ENCODE measurements at regions not wholly inside any gene's neighbourhood (a gene's known extent, or its start where the extent isn't known, plus 50 kb on each side); places are given as distances from the start of the nearest gene placed in this dataset.

GRCh38 chr12:115864396-115864795 is 413.1 kb downstream of the MED13L start:
- TF ChIP-seq CTCF (IDR thresholded peaks at IDR 0.05; ENCODE audit: extremely low read depth in 1 of 2, insufficient read depth in 1 of 2, low read depth in 1 of 2, low read length in 2 of 2), result no peak
- no peak for TF ChIP-seq EZH2 (IDR thresholded peaks at IDR 0.05; ENCODE audit: borderline replicate concordance, low read depth, low read length, severe bottlenecking)
- TF ChIP-seq JUN (IDR thresholded peaks at IDR 0.05; ENCODE audit: borderline replicate concordance, insufficient read depth, insufficient read length, low read depth), result no peak
- no peak for TF ChIP-seq POLR2A (IDR thresholded peaks at IDR 0.05; ENCODE audit: low read depth, low read length)
- no peak for TF ChIP-seq POLR2AphosphoS5 (IDR thresholded peaks at IDR 0.05; ENCODE audit: insufficient read depth, low read depth, low read length)
- TF ChIP-seq FOS (IDR thresholded peaks at IDR 0.05; ENCODE audit: borderline replicate concordance, insufficient read depth, low read length), result no peak

Measured in endothelial cell of umbilical vein (primary cell).